MM.1S (cell line): ENCODE measurements at regions not wholly inside any gene's neighbourhood (a gene's known extent, or its start where the extent isn't known, plus 50 kb on each side); places are given as distances from the start of the nearest gene placed in this dataset.

Experiments
- CTCF ChIP-seq: fragments of 300-600 bp; sonication (generic); IDR thresholded peaks from 2 replicates; pipeline ENCODE4 v1.5.1; 2016; ENCODE audit warnings: antibody characterized with exemption, low read length, mixed read lengths
- EZH2 ChIP-seq: fragments of 300-600 bp; sonication (generic); optimal IDR thresholded peaks from 2 replicates; pipeline ENCODE3; 2017; ENCODE audit warnings: low read depth, mild to moderate bottlenecking, antibody characterized with exemption, low read length, mixed read lengths

GRCh38 chr11:134562941-134563471 lies 151.0 kb upstream of the B3GAT1 start:
- TF ChIP-seq CTCF (no peak), EZH2 (no peak)
